Glutamatergic neuron (in vitro differentiated cells): ENCODE measurements at regions not wholly inside any gene's neighbourhood (a gene's known extent, or its start where the extent isn't known, plus 50 kb on each side); places are given as distances from the start of the nearest gene placed in this dataset.
A peak's percentile ranks its signal among the peaks of the same experiment; 100 is the strongest.

Experiments
- DNase-seq: peaks from one replicate; pipeline ENCODE4 v3.0.0; 2022
- H3K27ac Mint-ChIP-seq: one replicate; pipeline ENCODE4 v1.8.0; 2020; ENCODE audit warnings: mild to moderate bottlenecking, mixed read lengths, inconsistent platforms; ENCODE audit not compliant: unreplicated experiment
- H3K27me3 Mint-ChIP-seq: one replicate; pipeline ENCODE4 v1.8.0; 2020; ENCODE audit warnings: mild to moderate bottlenecking, moderate library complexity, mixed read lengths, inconsistent platforms; ENCODE audit not compliant: unreplicated experiment
- H3K36me3 Mint-ChIP-seq: one replicate; pipeline ENCODE4 v1.8.0; 2020; ENCODE audit warnings: mild to moderate bottlenecking, mixed read lengths, inconsistent platforms; ENCODE audit not compliant: unreplicated experiment
- H3K4me1 Mint-ChIP-seq: one replicate; pipeline ENCODE4 v1.8.0; 2020; ENCODE audit warnings: mild to moderate bottlenecking, low read depth, mixed read lengths, inconsistent platforms; ENCODE audit not compliant: unreplicated experiment
- H3K4me3 Mint-ChIP-seq: one replicate; pipeline ENCODE4 v1.8.0; 2020; ENCODE audit warnings: mild to moderate bottlenecking, mixed read lengths, inconsistent platforms; ENCODE audit not compliant: unreplicated experiment
- H3K9me3 Mint-ChIP-seq: one replicate; pipeline ENCODE4 v1.8.0; 2020; ENCODE audit warnings: mild to moderate bottlenecking, moderate library complexity, mixed read lengths, inconsistent platforms; ENCODE audit not compliant: unreplicated experiment
- TF ChIP-seq, protein P1 (sequence below): fragments of 200-600 bp; sonication (generic); IDR thresholded peaks from one replicate; pipeline ENCODE4 v1.5.0; 2021; ENCODE audit not compliant: partially characterized antibody, unreplicated experiment

DNA sequence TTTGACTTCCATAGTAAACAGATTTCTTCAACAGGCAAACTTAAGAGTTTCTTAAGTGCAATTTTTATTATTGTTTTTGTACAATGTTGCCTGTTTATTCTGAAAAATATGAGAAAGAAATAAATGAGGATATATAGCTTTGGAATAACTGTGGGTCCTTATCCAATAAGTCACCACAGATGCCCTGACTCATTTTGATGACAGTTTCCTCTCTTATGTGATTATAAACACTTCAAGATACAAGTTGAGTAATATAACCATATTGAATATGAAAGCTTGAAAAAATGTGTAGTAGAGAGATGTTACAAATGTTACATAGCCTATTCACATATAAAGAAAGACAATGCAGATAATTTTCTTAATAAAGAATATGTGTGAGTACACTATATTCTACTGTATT, 931.6 kb downstream of the RAPGEF2 start:
- TF ChIP-seq, protein P1, sequence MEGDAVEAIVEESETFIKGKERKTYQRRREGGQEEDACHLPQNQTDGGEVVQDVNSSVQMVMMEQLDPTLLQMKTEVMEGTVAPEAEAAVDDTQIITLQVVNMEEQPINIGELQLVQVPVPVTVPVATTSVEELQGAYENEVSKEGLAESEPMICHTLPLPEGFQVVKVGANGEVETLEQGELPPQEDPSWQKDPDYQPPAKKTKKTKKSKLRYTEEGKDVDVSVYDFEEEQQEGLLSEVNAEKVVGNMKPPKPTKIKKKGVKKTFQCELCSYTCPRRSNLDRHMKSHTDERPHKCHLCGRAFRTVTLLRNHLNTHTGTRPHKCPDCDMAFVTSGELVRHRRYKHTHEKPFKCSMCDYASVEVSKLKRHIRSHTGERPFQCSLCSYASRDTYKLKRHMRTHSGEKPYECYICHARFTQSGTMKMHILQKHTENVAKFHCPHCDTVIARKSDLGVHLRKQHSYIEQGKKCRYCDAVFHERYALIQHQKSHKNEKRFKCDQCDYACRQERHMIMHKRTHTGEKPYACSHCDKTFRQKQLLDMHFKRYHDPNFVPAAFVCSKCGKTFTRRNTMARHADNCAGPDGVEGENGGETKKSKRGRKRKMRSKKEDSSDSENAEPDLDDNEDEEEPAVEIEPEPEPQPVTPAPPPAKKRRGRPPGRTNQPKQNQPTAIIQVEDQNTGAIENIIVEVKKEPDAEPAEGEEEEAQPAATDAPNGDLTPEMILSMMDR, result no peak
- no peaks in the 10 kb centered on the region for H3K9me3 Mint-ChIP-seq

DNA sequence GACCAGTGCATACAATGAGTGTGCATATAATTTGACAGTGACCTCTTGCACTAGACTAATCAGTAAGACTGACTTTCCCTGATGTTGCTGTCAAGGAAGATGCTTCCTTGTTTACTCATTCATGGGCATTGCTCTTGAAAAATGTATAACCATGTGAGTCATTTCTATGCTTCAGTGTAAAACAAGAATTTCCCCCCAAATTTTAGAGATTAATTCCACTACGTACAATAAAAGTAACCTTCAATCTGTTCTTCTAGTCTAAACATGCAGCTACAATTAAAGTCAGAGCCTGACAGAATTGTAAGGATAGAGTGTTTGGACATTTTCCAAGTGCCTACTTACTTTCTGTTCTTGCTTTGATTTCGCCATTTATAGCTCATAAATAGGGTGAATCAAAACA, 935.7 kb downstream of the RAPGEF2 start:
- Mint-ChIP-seq H3K4me3 (no peak overlapping the region), H3K27me3 (no peaks in the 10 kb centered on the region), H3K36me3 (no peaks in the 10 kb centered on the region), H3K27ac (no peak overlapping the region), H3K9me3 (no peaks in the 10 kb centered on the region), H3K4me1 (no peaks in the 10 kb centered on the region)
- TF ChIP-seq, protein P1, result no peak
- no peak for DNase-seq

More for the DNA sequence above, 931.6 kb downstream of the RAPGEF2 start:
- H3K4me1 Mint-ChIP-seq, result no peaks in the 10 kb centered on the region
- H3K36me3 Mint-ChIP-seq, result no peaks in the 10 kb centered on the region
- no peak overlapping the region for H3K27ac Mint-ChIP-seq
- no peaks in the 10 kb centered on the region for H3K27me3 Mint-ChIP-seq
- H3K4me3 Mint-ChIP-seq, result no peak overlapping the region
- no peak for DNase-seq

GRCh38 chr4:160044693-160045092, 941.8 kb downstream of the RAPGEF2 start:
- Mint-ChIP-seq H3K4me1 (no peaks in the 10 kb centered on the region), H3K27ac (no peak overlapping the region), H3K4me3 (no peak overlapping the region), H3K9me3 (no peaks in the 10 kb centered on the region), H3K27me3 (no peaks in the 10 kb centered on the region), H3K36me3 (no peaks in the 10 kb centered on the region)
- DNase-seq, result no peak
- TF ChIP-seq, protein P1, result no peak

- Mint-ChIP-seq H3K4me3 (peak overlapping the region; percentile 22), H3K36me3 (no peaks in the 10 kb centered on the region), H3K27me3 (peaks cover 4% of the 10 kb centered on the region), H3K4me1 (peaks cover 14% of the 10 kb centered on the region), H3K27ac (no peak overlapping the region), H3K9me3 (peaks cover 4% of the 10 kb centered on the region)
- no peak for DNase-seq
- TF ChIP-seq, protein P1, result no peak
These were observed 979.7 kb downstream of the RAPGEF2 start for GRCh38 chr4:160082432-160083207.

GRCh38 chr4:160091631-160092030, 988.8 kb downstream of the RAPGEF2 start:
- no peaks in the 10 kb centered on the region for H3K27me3 Mint-ChIP-seq
- H3K4me3 Mint-ChIP-seq, result no peak overlapping the region
- DNase-seq, result no peak
- no peak overlapping the region for H3K27ac Mint-ChIP-seq
- H3K4me1 Mint-ChIP-seq, result no peaks in the 10 kb centered on the region
- H3K9me3 Mint-ChIP-seq, result peaks cover 2% of the 10 kb centered on the region
- TF ChIP-seq, protein P1, result no peak
- no peaks in the 10 kb centered on the region for H3K36me3 Mint-ChIP-seq
